ENCODE measurements at regions not wholly inside any gene's neighbourhood (a gene's known extent, or its start where the extent isn't known, plus 50 kb on each side); places are given as distances from the start of the nearest gene placed in this dataset.

- Histone ChIP-seq H3K4me1 (ENCODE audit: control insufficient read depth, low read length) (peaks cover 32% of the 10 kb centered on the region), H3K4me2 (ENCODE audit: low read length) (no peak overlapping the region), H3F3A (ENCODE audit: control insufficient read depth, insufficient read depth) (no peaks in the 10 kb centered on the region), H3K27ac (ENCODE audit: low read depth, low read length) (no peak overlapping the region), H3K36me3 (ENCODE audit: control insufficient read depth, low read length) (no peaks in the 10 kb centered on the region), H3K9me3 (ENCODE audit: control insufficient read depth, insufficient read depth, low read length) (no peaks in the 10 kb centered on the region), H3K27me3 (ENCODE audit: control insufficient read depth, low read length) (no peaks in the 10 kb centered on the region), H3K9me2 (replicated peaks; ENCODE audit: control insufficient read depth, low read length) (no peaks in the 10 kb centered on the region), H3K79me2 (ENCODE audit: control insufficient read depth, low read length) (no peaks in the 10 kb centered on the region), H4K20me1 (ENCODE audit: control insufficient read depth, insufficient read depth, low read depth, low read length) (no peaks in the 10 kb centered on the region), H3K4me3 (ENCODE audit: low read length) (no peak overlapping the region)
- no peak for TF ChIP-seq EZH2phosphoT487 (IDR thresholded peaks at IDR 0.05; ENCODE audit: borderline replicate concordance, low read length)
- TF ChIP-seq, protein P1, sequence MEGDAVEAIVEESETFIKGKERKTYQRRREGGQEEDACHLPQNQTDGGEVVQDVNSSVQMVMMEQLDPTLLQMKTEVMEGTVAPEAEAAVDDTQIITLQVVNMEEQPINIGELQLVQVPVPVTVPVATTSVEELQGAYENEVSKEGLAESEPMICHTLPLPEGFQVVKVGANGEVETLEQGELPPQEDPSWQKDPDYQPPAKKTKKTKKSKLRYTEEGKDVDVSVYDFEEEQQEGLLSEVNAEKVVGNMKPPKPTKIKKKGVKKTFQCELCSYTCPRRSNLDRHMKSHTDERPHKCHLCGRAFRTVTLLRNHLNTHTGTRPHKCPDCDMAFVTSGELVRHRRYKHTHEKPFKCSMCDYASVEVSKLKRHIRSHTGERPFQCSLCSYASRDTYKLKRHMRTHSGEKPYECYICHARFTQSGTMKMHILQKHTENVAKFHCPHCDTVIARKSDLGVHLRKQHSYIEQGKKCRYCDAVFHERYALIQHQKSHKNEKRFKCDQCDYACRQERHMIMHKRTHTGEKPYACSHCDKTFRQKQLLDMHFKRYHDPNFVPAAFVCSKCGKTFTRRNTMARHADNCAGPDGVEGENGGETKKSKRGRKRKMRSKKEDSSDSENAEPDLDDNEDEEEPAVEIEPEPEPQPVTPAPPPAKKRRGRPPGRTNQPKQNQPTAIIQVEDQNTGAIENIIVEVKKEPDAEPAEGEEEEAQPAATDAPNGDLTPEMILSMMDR (IDR thresholded peaks at IDR 0.05; ENCODE audit: low read depth, low read length, poor library complexity, severe bottlenecking), result no peak
Observed at GRCh38 chr2:8154936-8155335, 526.9 kb upstream of the ID2 start.

- no peaks in the 10 kb centered on the region for H3K9me2 ChIP-seq (replicated peaks; ENCODE audit: control insufficient read depth, low read length)
Observed at GRCh38 chr2:8157621-8158430, 524.0 kb upstream of the ID2 start.

GRCh38 chr2:8158711-8159110 is 523.1 kb upstream of the ID2 start:
- H3K36me3 ChIP-seq (ENCODE audit: control insufficient read depth, low read length), result no peaks in the 10 kb centered on the region
- H3K9me2 ChIP-seq (replicated peaks; ENCODE audit: control insufficient read depth, low read length), result no peaks in the 10 kb centered on the region
- H3K79me2 ChIP-seq (ENCODE audit: control insufficient read depth, low read length), result no peaks in the 10 kb centered on the region
- no peak overlapping the region for H3K27ac ChIP-seq (ENCODE audit: low read depth, low read length)
- H4K20me1 ChIP-seq (ENCODE audit: control insufficient read depth, insufficient read depth, low read depth, low read length), result no peaks in the 10 kb centered on the region
- H3K4me3 ChIP-seq (ENCODE audit: low read length), result no peak overlapping the region
- TF ChIP-seq, protein P1 (IDR thresholded peaks at IDR 0.05; ENCODE audit: low read depth, low read length, poor library complexity, severe bottlenecking), result no peak
- TF ChIP-seq EZH2phosphoT487 (IDR thresholded peaks at IDR 0.05; ENCODE audit: borderline replicate concordance, low read length), result no peak
- no peak overlapping the region for H3K4me2 ChIP-seq (ENCODE audit: low read length)
- no peaks in the 10 kb centered on the region for H3F3A ChIP-seq (ENCODE audit: control insufficient read depth, insufficient read depth)
- peaks cover 25% of the 10 kb centered on the region for H3K4me1 ChIP-seq (ENCODE audit: control insufficient read depth, low read length)
- no peaks in the 10 kb centered on the region for H3K9me3 ChIP-seq (ENCODE audit: control insufficient read depth, insufficient read depth, low read length)
- H3K27me3 ChIP-seq (ENCODE audit: control insufficient read depth, low read length), result no peaks in the 10 kb centered on the region

More at GRCh38 chr2:8157621-8158430, 524.0 kb upstream of the ID2 start:
- no peak overlapping the region for H3K4me2 ChIP-seq (ENCODE audit: low read length)
- H3K79me2 ChIP-seq (ENCODE audit: control insufficient read depth, low read length), result no peaks in the 10 kb centered on the region
- no peaks in the 10 kb centered on the region for H3K27me3 ChIP-seq (ENCODE audit: control insufficient read depth, low read length)
- TF ChIP-seq, protein P1 (IDR thresholded peaks at IDR 0.05; ENCODE audit: low read depth, low read length, poor library complexity, severe bottlenecking), result no peak
- TF ChIP-seq EZH2phosphoT487 (IDR thresholded peaks at IDR 0.05; ENCODE audit: borderline replicate concordance, low read length), result no peak
- H4K20me1 ChIP-seq (ENCODE audit: control insufficient read depth, insufficient read depth, low read depth, low read length), result no peaks in the 10 kb centered on the region
- no peak overlapping the region for H3K27ac ChIP-seq (ENCODE audit: low read depth, low read length)
- no peak overlapping the region for H3K4me3 ChIP-seq (ENCODE audit: low read length)
- H3K4me1 ChIP-seq (ENCODE audit: control insufficient read depth, low read length), result peaks cover 34% of the 10 kb centered on the region
- no peaks in the 10 kb centered on the region for H3K9me3 ChIP-seq (ENCODE audit: control insufficient read depth, insufficient read depth, low read length)
- no peaks in the 10 kb centered on the region for H3K36me3 ChIP-seq (ENCODE audit: control insufficient read depth, low read length)
- no peaks in the 10 kb centered on the region for H3F3A ChIP-seq (ENCODE audit: control insufficient read depth, insufficient read depth)

Measured in DOHH2 (cell line).